ENCODE measurements at regions not wholly inside any gene's neighbourhood (a gene's known extent, or its start where the extent isn't known, plus 50 kb on each side); places are given as distances from the start of the nearest gene placed in this dataset.

- no peak overlapping the region for H2BK12ac ChIP-seq (ENCODE audit: low read length)
- peak; percentile 30 for DNase-seq (ENCODE audit: low spot score)
- peaks cover 0 to 5% of the 10 kb centered on the region in 2 donors for H3K9me3 ChIP-seq (replicated peaks in 1 of 2; ENCODE audit: control insufficient read depth in 2 of 2, insufficient read depth in 1 of 2, low read depth in 1 of 2, low read length in 2 of 2)
- no peak overlapping the region for H2AK5ac ChIP-seq (ENCODE audit: low read depth, low read length)
- H3K4me1 ChIP-seq (ENCODE audit: control insufficient read depth in 2 of 2, insufficient read depth in 1 of 2, low read depth in 1 of 2, low read length in 2 of 2) = peaks cover 6 to 7% of the 10 kb centered on the region in 2 donors
- no peak overlapping the region for H3K4me2 ChIP-seq (ENCODE audit: insufficient read depth, low read length, poor library complexity, severe bottlenecking)
- H3K27me3 ChIP-seq (ENCODE audit: control insufficient read depth in 3 of 3, insufficient read depth in 3 of 3, low read depth in 1 of 3, low read length in 3 of 3) = no peaks in the 10 kb centered on the region
- H3K36me3 ChIP-seq (replicated peaks in 1 of 2; ENCODE audit: control insufficient read depth in 2 of 2, insufficient read depth in 2 of 2, low read length in 2 of 2) = no peaks in the 10 kb centered on the region
- H3K4ac ChIP-seq (ENCODE audit: low read length) = no peak overlapping the region
- H3K27ac ChIP-seq (replicated peaks; ENCODE audit: low read length) = no peak overlapping the region
- no peak overlapping the region for H4K8ac ChIP-seq (ENCODE audit: low read depth, low read length)
- no peak overlapping the region for H3K14ac ChIP-seq (ENCODE audit: low read length)
- WGBS, 2 donors (ENCODE audit: extremely low coverage in 2 of 2, insufficient read length in 2 of 2, insufficient replicate concordance in 1 of 2) = no CpG with 5 or more reads among the region's 7 CpGs
- H3K9ac ChIP-seq (ENCODE audit: low read depth, low read length, poor library complexity) = no peak overlapping the region
- H2BK5ac ChIP-seq (ENCODE audit: low read length) = no peak overlapping the region
- no peak overlapping the region for H2BK120ac ChIP-seq (ENCODE audit: low read depth, low read length)
- H3K79me1 ChIP-seq (ENCODE audit: low read depth, low read length) = no peaks in the 10 kb centered on the region
- peak overlapping the region; percentile 31 for H2AFZ ChIP-seq (ENCODE audit: low read length)
- H3K4me3 ChIP-seq (ENCODE audit: low read length in 2 of 2) = no peak overlapping the region
- no peak overlapping the region for H3K23ac ChIP-seq (ENCODE audit: low read depth, low read length, poor library complexity)
- no peak overlapping the region for H4K91ac ChIP-seq (ENCODE audit: low read depth, low read length, poor library complexity)
- H2BK15ac ChIP-seq (ENCODE audit: low read length) = no peak overlapping the region
- no peak overlapping the region for H3K18ac ChIP-seq (ENCODE audit: low read length)
Observed at GRCh38 chr5:118450554-118451332, 537.6 kb downstream of the DTWD2 start.

DNA sequence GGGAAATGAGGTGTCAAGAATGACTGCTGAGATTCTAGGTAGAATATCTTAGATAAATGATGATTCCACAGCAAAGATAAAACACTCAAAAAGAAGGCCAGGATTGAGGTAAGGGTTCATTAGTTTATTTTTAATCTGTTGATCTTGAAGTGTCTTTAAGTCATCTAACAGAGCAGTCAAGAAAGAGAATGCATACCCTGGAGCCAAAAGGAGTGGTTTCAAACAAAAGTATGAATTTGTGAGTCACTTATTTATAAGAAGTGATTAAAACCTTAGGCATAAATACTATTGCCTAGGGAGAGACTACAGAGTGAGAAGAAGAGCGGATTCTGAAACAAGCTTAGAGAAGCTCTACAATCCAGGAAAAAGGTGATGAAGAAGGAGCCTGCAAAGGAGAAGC is 541.0 kb downstream of the DTWD2 start:
- WGBS, 2 donors (ENCODE audit: extremely low coverage in 2 of 2, insufficient read length in 2 of 2, insufficient replicate concordance in 1 of 2) = no CpG with 5 or more reads among the region's 1 CpG
- H3K27me3 ChIP-seq (ENCODE audit: control insufficient read depth in 3 of 3, insufficient read depth in 3 of 3, low read depth in 1 of 3, low read length in 3 of 3) = no peaks in the 10 kb centered on the region
- no peak overlapping the region for H3K4me3 ChIP-seq (ENCODE audit: low read length in 2 of 2)
- H3K14ac ChIP-seq (ENCODE audit: low read length) = no peak overlapping the region
- no peak overlapping the region for H3K9ac ChIP-seq (ENCODE audit: low read depth, low read length, poor library complexity)
- H3K4me2 ChIP-seq (ENCODE audit: insufficient read depth, low read length, poor library complexity, severe bottlenecking) = no peak overlapping the region
- H2BK12ac ChIP-seq (ENCODE audit: low read length) = no peak overlapping the region
- H3K23ac ChIP-seq (ENCODE audit: low read depth, low read length, poor library complexity) = no peak overlapping the region
- H2AFZ ChIP-seq (ENCODE audit: low read length) = no peak overlapping the region
- H3K18ac ChIP-seq (ENCODE audit: low read length) = no peak overlapping the region
- no peak overlapping the region for H3K4ac ChIP-seq (ENCODE audit: low read length)
- no peaks in the 10 kb centered on the region for H3K36me3 ChIP-seq (replicated peaks in 1 of 2; ENCODE audit: control insufficient read depth in 2 of 2, insufficient read depth in 2 of 2, low read length in 2 of 2)
- peaks cover 0 to 2% of the 10 kb centered on the region in 2 donors for H3K9me3 ChIP-seq (replicated peaks in 1 of 2; ENCODE audit: control insufficient read depth in 2 of 2, insufficient read depth in 1 of 2, low read depth in 1 of 2, low read length in 2 of 2)
- no peak overlapping the region for H3K27ac ChIP-seq (replicated peaks; ENCODE audit: low read length)
- DNase-seq (ENCODE audit: low spot score) = no peak
- H3K4me1 ChIP-seq (ENCODE audit: control insufficient read depth in 2 of 2, insufficient read depth in 1 of 2, low read depth in 1 of 2, low read length in 2 of 2) = peaks cover 6 to 11% of the 10 kb centered on the region in 2 donors
- no peak overlapping the region for H2BK15ac ChIP-seq (ENCODE audit: low read length)
- H2BK5ac ChIP-seq (ENCODE audit: low read length) = no peak overlapping the region
- no peak overlapping the region for H4K8ac ChIP-seq (ENCODE audit: low read depth, low read length)
- no peak overlapping the region for H2AK5ac ChIP-seq (ENCODE audit: low read depth, low read length)
- H2BK120ac ChIP-seq (ENCODE audit: low read depth, low read length) = no peak overlapping the region
- no peak overlapping the region for H4K91ac ChIP-seq (ENCODE audit: low read depth, low read length, poor library complexity)
- no peaks in the 10 kb centered on the region for H3K79me1 ChIP-seq (ENCODE audit: low read depth, low read length)

DNA sequence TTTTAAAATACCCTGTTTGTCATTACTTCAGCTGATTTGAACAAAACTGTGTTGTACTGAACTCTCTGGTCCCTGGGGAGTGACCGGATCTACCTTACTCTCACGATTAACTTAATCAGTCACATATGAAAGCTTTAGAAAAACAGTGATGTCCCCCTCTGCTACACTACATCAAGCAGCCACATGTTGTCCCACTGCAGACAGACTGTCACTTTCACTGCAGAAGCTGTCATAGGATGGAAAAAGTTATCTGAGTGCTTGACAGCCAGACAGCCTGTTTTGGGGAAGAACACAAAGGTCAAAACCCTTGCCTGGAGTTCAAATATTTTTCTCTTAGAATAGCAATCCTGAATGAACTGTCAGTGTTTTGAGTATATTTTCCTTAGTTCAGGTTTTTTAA is 546.4 kb downstream of the DTWD2 start:
- H3K4ac ChIP-seq (ENCODE audit: low read length) = no peak overlapping the region
- no peak overlapping the region for H4K8ac ChIP-seq (ENCODE audit: low read depth, low read length)
- DNase-seq (ENCODE audit: low spot score) = no peak
- WGBS, 2 donors (ENCODE audit: extremely low coverage in 2 of 2, insufficient read length in 2 of 2, insufficient replicate concordance in 1 of 2) = no CpG with 5 or more reads among the region's 2 CpGs
- H2BK12ac ChIP-seq (ENCODE audit: low read length) = no peak overlapping the region
- no peaks in the 10 kb centered on the region for H3K9me3 ChIP-seq (replicated peaks in 1 of 2; ENCODE audit: control insufficient read depth in 2 of 2, insufficient read depth in 1 of 2, low read depth in 1 of 2, low read length in 2 of 2)
- H3K27ac ChIP-seq (replicated peaks; ENCODE audit: low read length) = no peak overlapping the region
- H3K23ac ChIP-seq (ENCODE audit: low read depth, low read length, poor library complexity) = no peak overlapping the region
- H3K4me3 ChIP-seq (ENCODE audit: low read length in 2 of 2) = no peak overlapping the region
- H3K36me3 ChIP-seq (replicated peaks in 1 of 2; ENCODE audit: control insufficient read depth in 2 of 2, insufficient read depth in 2 of 2, low read length in 2 of 2) = no peaks in the 10 kb centered on the region
- no peak overlapping the region for H2BK120ac ChIP-seq (ENCODE audit: low read depth, low read length)
- no peaks in the 10 kb centered on the region for H3K79me1 ChIP-seq (ENCODE audit: low read depth, low read length)
- H3K4me1 ChIP-seq (ENCODE audit: control insufficient read depth in 2 of 2, insufficient read depth in 1 of 2, low read depth in 1 of 2, low read length in 2 of 2) = peaks cover 0 to 17% of the 10 kb centered on the region in 2 donors
- no peak overlapping the region for H2BK15ac ChIP-seq (ENCODE audit: low read length)
- H3K27me3 ChIP-seq (ENCODE audit: control insufficient read depth in 3 of 3, insufficient read depth in 3 of 3, low read depth in 1 of 3, low read length in 3 of 3) = no peaks in the 10 kb centered on the region
- H3K4me2 ChIP-seq (ENCODE audit: insufficient read depth, low read length, poor library complexity, severe bottlenecking) = no peak overlapping the region
- H3K14ac ChIP-seq (ENCODE audit: low read length) = no peak overlapping the region
- no peak overlapping the region for H2AK5ac ChIP-seq (ENCODE audit: low read depth, low read length)
- no peak overlapping the region for H2BK5ac ChIP-seq (ENCODE audit: low read length)
- H2AFZ ChIP-seq (ENCODE audit: low read length) = no peak overlapping the region
- no peak overlapping the region for H4K91ac ChIP-seq (ENCODE audit: low read depth, low read length, poor library complexity)
- H3K9ac ChIP-seq (ENCODE audit: low read depth, low read length, poor library complexity) = no peak overlapping the region
- no peak overlapping the region for H3K18ac ChIP-seq (ENCODE audit: low read length)

GRCh38 chr5:118441034-118441433 is 547.3 kb downstream of the DTWD2 start:
- no peaks in the 10 kb centered on the region for H3K27me3 ChIP-seq (ENCODE audit: control insufficient read depth in 3 of 3, insufficient read depth in 3 of 3, low read depth in 1 of 3, low read length in 3 of 3)
- no CpG with 5 or more reads among the region's 4 CpGs for WGBS, 2 donors (ENCODE audit: extremely low coverage in 2 of 2, insufficient read length in 2 of 2, insufficient replicate concordance in 1 of 2)

More at GRCh38 chr5:118441034-118441433, 547.3 kb downstream of the DTWD2 start:
- Histone ChIP-seq H3K4me3 (ENCODE audit: low read length in 2 of 2) (no peak overlapping the region), H2BK12ac (ENCODE audit: low read length) (no peak overlapping the region), H2BK15ac (ENCODE audit: low read length) (no peak overlapping the region), H3K18ac (ENCODE audit: low read length) (no peak overlapping the region), H3K9me3 (replicated peaks in 1 of 2; ENCODE audit: control insufficient read depth in 2 of 2, insufficient read depth in 1 of 2, low read depth in 1 of 2, low read length in 2 of 2) (no peaks in the 10 kb centered on the region), H2AK5ac (ENCODE audit: low read depth, low read length) (no peak overlapping the region), H3K23ac (ENCODE audit: low read depth, low read length, poor library complexity) (no peak overlapping the region), H2BK120ac (ENCODE audit: low read depth, low read length) (no peak overlapping the region), H3K9ac (ENCODE audit: low read depth, low read length, poor library complexity) (no peak overlapping the region), H2AFZ (ENCODE audit: low read length) (peak overlapping the region; percentile 0), H3K36me3 (replicated peaks in 1 of 2; ENCODE audit: control insufficient read depth in 2 of 2, insufficient read depth in 2 of 2, low read length in 2 of 2) (no peaks in the 10 kb centered on the region), H4K8ac (ENCODE audit: low read depth, low read length) (no peak overlapping the region), H2BK5ac (ENCODE audit: low read length) (no peak overlapping the region), H3K27ac (replicated peaks; ENCODE audit: low read length) (no peak overlapping the region), H3K4me2 (ENCODE audit: insufficient read depth, low read length, poor library complexity, severe bottlenecking) (no peak overlapping the region), H3K79me1 (ENCODE audit: low read depth, low read length) (no peaks in the 10 kb centered on the region), H3K4ac (ENCODE audit: low read length) (no peak overlapping the region), H3K14ac (ENCODE audit: low read length) (no peak overlapping the region), H4K91ac (ENCODE audit: low read depth, low read length, poor library complexity) (no peak overlapping the region), H3K4me1 (ENCODE audit: control insufficient read depth in 2 of 2, insufficient read depth in 1 of 2, low read depth in 1 of 2, low read length in 2 of 2) (peaks cover 0 to 17% of the 10 kb centered on the region in 2 donors)
- DNase-seq (ENCODE audit: low spot score) = no peak

Measured in neuronal stem cell (in vitro differentiated cells).